ENCODE measurements at regions not wholly inside any gene's neighbourhood (a gene's known extent, or its start where the extent isn't known, plus 50 kb on each side); places are given as distances from the start of the nearest gene placed in this dataset.

GRCh38 chr16:60206516-60206915 is 1472.4 kb upstream of the GOT2 start:
- TF ChIP-seq CTCF (IDR thresholded peaks at IDR 0.05; ENCODE audit: low read depth, low read length, poor library complexity, severe bottlenecking): no peak
- TF ChIP-seq EZH2phosphoT487 (IDR thresholded peaks at IDR 0.05; ENCODE audit: borderline replicate concordance, low read length): no peak

Data from DOHH2 (cell line).